ENCODE measurements at regions not wholly inside any gene's neighbourhood (a gene's known extent, or its start where the extent isn't known, plus 50 kb on each side); places are given as distances from the start of the nearest gene placed in this dataset.

GRCh38 chr2:65729246-65729645 lies 296.8 kb upstream of the SPRED2 start:
- TF ChIP-seq, protein P1, sequence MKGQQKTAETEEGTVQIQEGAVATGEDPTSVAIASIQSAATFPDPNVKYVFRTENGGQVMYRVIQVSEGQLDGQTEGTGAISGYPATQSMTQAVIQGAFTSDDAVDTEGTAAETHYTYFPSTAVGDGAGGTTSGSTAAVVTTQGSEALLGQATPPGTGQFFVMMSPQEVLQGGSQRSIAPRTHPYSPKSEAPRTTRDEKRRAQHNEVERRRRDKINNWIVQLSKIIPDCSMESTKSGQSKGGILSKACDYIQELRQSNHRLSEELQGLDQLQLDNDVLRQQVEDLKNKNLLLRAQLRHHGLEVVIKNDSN (IDR thresholded peaks at IDR 0.05; ENCODE audit: borderline replicate concordance, low read depth), result no peak
- no peak for TF ChIP-seq RFX5 (IDR thresholded peaks at IDR 0.05; ENCODE audit: low read length)
- no peak for TF ChIP-seq CHD2 (IDR thresholded peaks at IDR 0.05; ENCODE audit: low read length, partially characterized antibody)
- no peak for TF ChIP-seq YY1 (IDR thresholded peaks at IDR 0.05; ENCODE audit: low read depth)
- no peak for TF ChIP-seq EP300 (IDR thresholded peaks at IDR 0.05; ENCODE audit: borderline replicate concordance in 1 of 2, low read depth in 1 of 2, low read length in 1 of 2)
- TF ChIP-seq, protein P2, sequence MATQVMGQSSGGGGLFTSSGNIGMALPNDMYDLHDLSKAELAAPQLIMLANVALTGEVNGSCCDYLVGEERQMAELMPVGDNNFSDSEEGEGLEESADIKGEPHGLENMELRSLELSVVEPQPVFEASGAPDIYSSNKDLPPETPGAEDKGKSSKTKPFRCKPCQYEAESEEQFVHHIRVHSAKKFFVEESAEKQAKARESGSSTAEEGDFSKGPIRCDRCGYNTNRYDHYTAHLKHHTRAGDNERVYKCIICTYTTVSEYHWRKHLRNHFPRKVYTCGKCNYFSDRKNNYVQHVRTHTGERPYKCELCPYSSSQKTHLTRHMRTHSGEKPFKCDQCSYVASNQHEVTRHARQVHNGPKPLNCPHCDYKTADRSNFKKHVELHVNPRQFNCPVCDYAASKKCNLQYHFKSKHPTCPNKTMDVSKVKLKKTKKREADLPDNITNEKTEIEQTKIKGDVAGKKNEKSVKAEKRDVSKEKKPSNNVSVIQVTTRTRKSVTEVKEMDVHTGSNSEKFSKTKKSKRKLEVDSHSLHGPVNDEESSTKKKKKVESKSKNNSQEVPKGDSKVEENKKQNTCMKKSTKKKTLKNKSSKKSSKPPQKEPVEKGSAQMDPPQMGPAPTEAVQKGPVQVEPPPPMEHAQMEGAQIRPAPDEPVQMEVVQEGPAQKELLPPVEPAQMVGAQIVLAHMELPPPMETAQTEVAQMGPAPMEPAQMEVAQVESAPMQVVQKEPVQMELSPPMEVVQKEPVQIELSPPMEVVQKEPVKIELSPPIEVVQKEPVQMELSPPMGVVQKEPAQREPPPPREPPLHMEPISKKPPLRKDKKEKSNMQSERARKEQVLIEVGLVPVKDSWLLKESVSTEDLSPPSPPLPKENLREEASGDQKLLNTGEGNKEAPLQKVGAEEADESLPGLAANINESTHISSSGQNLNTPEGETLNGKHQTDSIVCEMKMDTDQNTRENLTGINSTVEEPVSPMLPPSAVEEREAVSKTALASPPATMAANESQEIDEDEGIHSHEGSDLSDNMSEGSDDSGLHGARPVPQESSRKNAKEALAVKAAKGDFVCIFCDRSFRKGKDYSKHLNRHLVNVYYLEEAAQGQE (IDR thresholded peaks at IDR 0.05; ENCODE audit: low read depth, low read length), result no peak
- no peak for TF ChIP-seq CTCF (IDR thresholded peaks at IDR 0.05)
- no peak for TF ChIP-seq MXI1 (IDR thresholded peaks at IDR 0.05; ENCODE audit: low read depth, low read length)
- no peak for TF ChIP-seq SIN3A (IDR thresholded peaks at IDR 0.05; ENCODE audit: borderline replicate concordance, low read depth, low read length)
- no peak for TF ChIP-seq EZH2phosphoT487 (IDR thresholded peaks at IDR 0.05; ENCODE audit: borderline replicate concordance, low read depth)
- no peak for TF ChIP-seq MAX (IDR thresholded peaks at IDR 0.05; ENCODE audit: low read depth)
- no peak for TF ChIP-seq POLR2AphosphoS5 (IDR thresholded peaks at IDR 0.05; ENCODE audit: low read depth, low read length)
